Stimulated activated memory B cell treated with anti-CD40 and anti-IgM and Interleukin-4, amounts not matched to agents 10 μg/mL and 1 μg/mL and 100 μg/mL, for 72 hours (primary cell): ENCODE measurements at regions not wholly inside any gene's neighbourhood (a gene's known extent, or its start where the extent isn't known, plus 50 kb on each side); places are given as distances from the start of the nearest gene placed in this dataset.

Source experiments
- ATAC-seq: fragments of 150-1000 bp; cut with Tn5 transposase; 2 replicates; pipeline ENCODE4 v1.10.0; 2021
- H3K27ac Mint-ChIP-seq: one replicate; pipeline ENCODE4 v1.8.0; 2022; ENCODE audit warnings: mild to moderate bottlenecking, mixed read lengths
- H3K27me3 Mint-ChIP-seq: one replicate; pipeline ENCODE4 v1.8.0; 2022; ENCODE audit warnings: mixed read lengths
- H3K36me3 Mint-ChIP-seq: one replicate; pipeline ENCODE4 v1.8.0; 2022; ENCODE audit warnings: mixed read lengths
- H3K4me1 Mint-ChIP-seq: one replicate; pipeline ENCODE4 v1.8.0; 2022; ENCODE audit warnings: mixed read lengths
- H3K4me3 Mint-ChIP-seq: one replicate; pipeline ENCODE4 v1.8.0; 2022; ENCODE audit warnings: mild to moderate bottlenecking, moderate library complexity, mixed read lengths
- H3K9me3 Mint-ChIP-seq: one replicate; pipeline ENCODE4 v1.8.0; 2022; ENCODE audit warnings: mixed read lengths

GRCh38 chr22:48517039-48518030 is 1310.3 kb downstream of the BRD1 start:
- H3K36me3 Mint-ChIP-seq, result no peaks in the 10 kb centered on the region
- no peak for ATAC-seq
- no peak overlapping the region for H3K4me3 Mint-ChIP-seq
- H3K27ac Mint-ChIP-seq, result no peak overlapping the region
- H3K4me1 Mint-ChIP-seq, result no peaks in the 10 kb centered on the region
- no peaks in the 10 kb centered on the region for H3K27me3 Mint-ChIP-seq
- no peaks in the 10 kb centered on the region for H3K9me3 Mint-ChIP-seq

- Mint-ChIP-seq H3K9me3 (no peaks in the 10 kb centered on the region), H3K36me3 (no peaks in the 10 kb centered on the region), H3K4me1 (no peaks in the 10 kb centered on the region), H3K4me3 (no peak overlapping the region), H3K27ac (no peak overlapping the region), H3K27me3 (no peaks in the 10 kb centered on the region)
- no peak for ATAC-seq
Measured at GRCh38 chr22:48516571-48516970, 1311.1 kb downstream of the BRD1 start.

GRCh38 chr22:48515571-48516200 is 1312.0 kb downstream of the BRD1 start:
- Mint-ChIP-seq H3K4me3 (no peak overlapping the region), H3K36me3 (no peaks in the 10 kb centered on the region), H3K9me3 (no peaks in the 10 kb centered on the region), H3K27ac (no peak overlapping the region), H3K27me3 (no peaks in the 10 kb centered on the region), H3K4me1 (no peaks in the 10 kb centered on the region)
- ATAC-seq, result no peak

GRCh38 chr22:48513929-48514328 is 1313.7 kb downstream of the BRD1 start:
- no peak overlapping the region for H3K4me3 Mint-ChIP-seq
- no peaks in the 10 kb centered on the region for H3K9me3 Mint-ChIP-seq
- no peaks in the 10 kb centered on the region for H3K27me3 Mint-ChIP-seq
- H3K4me1 Mint-ChIP-seq, result no peaks in the 10 kb centered on the region
- ATAC-seq, result no peak
- H3K27ac Mint-ChIP-seq, result no peak overlapping the region
- H3K36me3 Mint-ChIP-seq, result no peaks in the 10 kb centered on the region

GRCh38 chr22:48513446-48513845 is 1314.2 kb downstream of the BRD1 start:
- no peak overlapping the region for H3K4me3 Mint-ChIP-seq
- H3K27ac Mint-ChIP-seq, result no peak overlapping the region
- H3K4me1 Mint-ChIP-seq, result no peaks in the 10 kb centered on the region
- ATAC-seq, result no peak
- H3K27me3 Mint-ChIP-seq, result no peaks in the 10 kb centered on the region
- no peaks in the 10 kb centered on the region for H3K9me3 Mint-ChIP-seq
- no peaks in the 10 kb centered on the region for H3K36me3 Mint-ChIP-seq

GRCh38 chr22:48511781-48512327 is 1315.8 kb downstream of the BRD1 start:
- Mint-ChIP-seq H3K4me3 (no peak overlapping the region), H3K4me1 (no peaks in the 10 kb centered on the region), H3K9me3 (no peaks in the 10 kb centered on the region), H3K27me3 (peaks cover 3% of the 10 kb centered on the region), H3K36me3 (no peaks in the 10 kb centered on the region), H3K27ac (no peak overlapping the region)
- ATAC-seq, result no peak

- Mint-ChIP-seq H3K36me3 (no peaks in the 10 kb centered on the region), H3K9me3 (no peaks in the 10 kb centered on the region), H3K27ac (no peak overlapping the region), H3K4me3 (no peak overlapping the region), H3K27me3 (peaks cover 10% of the 10 kb centered on the region), H3K4me1 (no peaks in the 10 kb centered on the region)
- ATAC-seq, result no peak
Measured at GRCh38 chr22:48511211-48511610, 1316.5 kb downstream of the BRD1 start.

GRCh38 chr22:48510599-48510998 is 1317.1 kb downstream of the BRD1 start:
- Mint-ChIP-seq H3K27ac (no peak overlapping the region), H3K27me3 (peaks cover 16% of the 10 kb centered on the region), H3K36me3 (no peaks in the 10 kb centered on the region), H3K9me3 (no peaks in the 10 kb centered on the region), H3K4me1 (no peaks in the 10 kb centered on the region), H3K4me3 (no peak overlapping the region)
- ATAC-seq, result no peak

- Mint-ChIP-seq H3K36me3 (no peaks in the 10 kb centered on the region), H3K4me3 (no peak overlapping the region), H3K9me3 (no peaks in the 10 kb centered on the region), H3K27me3 (peaks cover 24% of the 10 kb centered on the region), H3K4me1 (no peaks in the 10 kb centered on the region), H3K27ac (no peak overlapping the region)
- no peak for ATAC-seq
Measured at GRCh38 chr22:48507595-48508350, 1319.9 kb downstream of the BRD1 start.

GRCh38 chr22:48507171-48507570 is 1320.5 kb downstream of the BRD1 start:
- no peak overlapping the region for H3K4me3 Mint-ChIP-seq
- H3K27ac Mint-ChIP-seq, result no peak overlapping the region
- H3K27me3 Mint-ChIP-seq, result peaks cover 28% of the 10 kb centered on the region
- ATAC-seq, result no peak
- H3K9me3 Mint-ChIP-seq, result no peaks in the 10 kb centered on the region
- no peaks in the 10 kb centered on the region for H3K36me3 Mint-ChIP-seq
- no peaks in the 10 kb centered on the region for H3K4me1 Mint-ChIP-seq

GRCh38 chr22:48506506-48507145 is 1321.0 kb downstream of the BRD1 start:
- Mint-ChIP-seq H3K27me3 (peaks cover 28% of the 10 kb centered on the region), H3K4me1 (no peaks in the 10 kb centered on the region), H3K27ac (no peak overlapping the region), H3K4me3 (no peak overlapping the region), H3K9me3 (no peaks in the 10 kb centered on the region), H3K36me3 (no peaks in the 10 kb centered on the region)
- ATAC-seq, result no peak

- no peak overlapping the region for H3K27ac Mint-ChIP-seq
- no peak for ATAC-seq
- H3K27me3 Mint-ChIP-seq, result peaks cover 28% of the 10 kb centered on the region
- no peak overlapping the region for H3K4me3 Mint-ChIP-seq
- H3K4me1 Mint-ChIP-seq, result no peaks in the 10 kb centered on the region
- H3K36me3 Mint-ChIP-seq, result no peaks in the 10 kb centered on the region
- H3K9me3 Mint-ChIP-seq, result no peaks in the 10 kb centered on the region
Measured at GRCh38 chr22:48505891-48506290, 1321.8 kb downstream of the BRD1 start.

GRCh38 chr22:48504519-48505140 is 1323.0 kb downstream of the BRD1 start:
- H3K27ac Mint-ChIP-seq, result no peak overlapping the region
- no peaks in the 10 kb centered on the region for H3K4me1 Mint-ChIP-seq
- ATAC-seq, result no peak
- no peaks in the 10 kb centered on the region for H3K36me3 Mint-ChIP-seq
- no peaks in the 10 kb centered on the region for H3K9me3 Mint-ChIP-seq
- H3K27me3 Mint-ChIP-seq, result peaks cover 28% of the 10 kb centered on the region
- H3K4me3 Mint-ChIP-seq, result no peak overlapping the region

GRCh38 chr22:48503876-48504275 is 1323.8 kb downstream of the BRD1 start:
- H3K27ac Mint-ChIP-seq, result no peak overlapping the region
- no peaks in the 10 kb centered on the region for H3K9me3 Mint-ChIP-seq
- ATAC-seq, result no peak
- H3K4me3 Mint-ChIP-seq, result no peak overlapping the region
- no peaks in the 10 kb centered on the region for H3K4me1 Mint-ChIP-seq
- peaks cover 28% of the 10 kb centered on the region for H3K27me3 Mint-ChIP-seq
- no peaks in the 10 kb centered on the region for H3K36me3 Mint-ChIP-seq
